ENCODE measurements at regions not wholly inside any gene's neighbourhood (a gene's known extent, or its start where the extent isn't known, plus 50 kb on each side); places are given as distances from the start of the nearest gene placed in this dataset.

GRCh38 chr15:81987628-81988027 is 58.2 kb downstream of the MEX3B start:
- no peak for DNase-seq (ENCODE audit: low read depth)

GRCh38 chr15:81983497-81983896 is 62.3 kb downstream of the MEX3B start:
- no peak for DNase-seq (ENCODE audit: low read depth)

GRCh38 chr15:81982808-81983207 is 63.0 kb downstream of the MEX3B start:
- no peak for DNase-seq (ENCODE audit: low read depth)

- DNase-seq (ENCODE audit: low read depth) = no peak
Observed at GRCh38 chr15:81981908-81982307, 63.9 kb downstream of the MEX3B start.

GRCh38 chr15:81977464-81977863 is 68.4 kb downstream of the MEX3B start:
- DNase-seq (ENCODE audit: low read depth) = no peak

- no peak for DNase-seq (ENCODE audit: low read depth)
Observed at GRCh38 chr15:81968691-81969090, 77.1 kb downstream of the MEX3B start.

GRCh38 chr15:81966631-81967030 is 79.2 kb downstream of the MEX3B start:
- no peak for DNase-seq (ENCODE audit: low read depth)

- DNase-seq (ENCODE audit: low read depth) = no peak
Observed at GRCh38 chr15:81962482-81962881, 83.3 kb downstream of the MEX3B start.

GRCh38 chr15:81959196-81959595 is 86.6 kb downstream of the MEX3B start:
- DNase-seq (ENCODE audit: low read depth) = no peak

- no peak for DNase-seq (ENCODE audit: low read depth)
Observed at GRCh38 chr15:81957698-81958097, 88.1 kb downstream of the MEX3B start.

GRCh38 chr15:81955382-81956062 is 90.3 kb downstream of the MEX3B start:
- DNase-seq (ENCODE audit: low read depth) = no peak

- no peak for DNase-seq (ENCODE audit: low read depth)
Observed at GRCh38 chr15:81954158-81954783, 91.5 kb downstream of the MEX3B start.

- no peak for DNase-seq (ENCODE audit: low read depth)
Observed at GRCh38 chr15:81950841-81951414, 94.9 kb downstream of the MEX3B start.

GRCh38 chr15:81948751-81949150 is 97.1 kb downstream of the MEX3B start:
- DNase-seq (ENCODE audit: low read depth) = no peak

- no peak for DNase-seq (ENCODE audit: low read depth)
Observed at GRCh38 chr15:81948222-81948621, 97.6 kb downstream of the MEX3B start.

GRCh38 chr15:81947548-81947947 is 98.3 kb downstream of the MEX3B start:
- no peak for DNase-seq (ENCODE audit: low read depth)

GRCh38 chr15:81945014-81945615 is 100.7 kb downstream of the MEX3B start:
- DNase-seq (ENCODE audit: low read depth) = no peak

GRCh38 chr15:81942655-81943195 is 103.1 kb downstream of the MEX3B start:
- no peak for DNase-seq (ENCODE audit: low read depth)

- DNase-seq (ENCODE audit: low read depth) = no peak
Observed at GRCh38 chr15:81942157-81942556, 103.7 kb downstream of the MEX3B start.

- no peak for DNase-seq (ENCODE audit: low read depth)
Observed at GRCh38 chr15:81941479-81941878, 104.3 kb downstream of the MEX3B start.

- no peak for DNase-seq (ENCODE audit: low read depth)
Observed at GRCh38 chr15:81940467-81941451, 105.1 kb downstream of the MEX3B start.
